H4 (cell line): ENCODE measurements at regions not wholly inside any gene's neighbourhood (a gene's known extent, or its start where the extent isn't known, plus 50 kb on each side); places are given as distances from the start of the nearest gene placed in this dataset.

Source experiments
- DNase-seq: peaks from one replicate; pipeline ENCODE4 v3.0.0-alpha.2; 2015; ENCODE audit warnings: low spot score

GRCh38 chr5:171629221-171629620 is 156.4 kb upstream of the SMIM23 start:
- DNase-seq, result no peak

GRCh38 chr5:171629628-171630349 is 155.8 kb upstream of the SMIM23 start:
- DNase-seq, result peak; percentile 66

- DNase-seq, result no peak
Measured at GRCh38 chr5:171630350-171631065, 155.1 kb upstream of the SMIM23 start.

- no peak for DNase-seq
Measured at GRCh38 chr5:171632616-171633015, 153.0 kb upstream of the SMIM23 start.

GRCh38 chr5:171633776-171634470 is 151.7 kb upstream of the SMIM23 start:
- no peak for DNase-seq

GRCh38 chr5:171634511-171634910 is 151.1 kb upstream of the SMIM23 start:
- DNase-seq, result no peak

- DNase-seq, result no peak
Measured at GRCh38 chr5:171635028-171635427, 150.6 kb upstream of the SMIM23 start.

GRCh38 chr5:171635561-171636245 is 149.9 kb upstream of the SMIM23 start:
- DNase-seq, result no peak

- DNase-seq, result no peak
Measured at GRCh38 chr5:171637811-171638210, 147.8 kb upstream of the SMIM23 start.

GRCh38 chr5:171639205-171639621 is 146.4 kb upstream of the SMIM23 start:
- no peak for DNase-seq

- DNase-seq, result no peak
Measured at GRCh38 chr5:171639966-171640365, 145.7 kb upstream of the SMIM23 start.

GRCh38 chr5:171640480-171640879 is 145.1 kb upstream of the SMIM23 start:
- DNase-seq, result no peak

- DNase-seq, result no peak
Measured at GRCh38 chr5:171641891-171642290, 143.7 kb upstream of the SMIM23 start.

GRCh38 chr5:171642894-171643293 is 142.7 kb upstream of the SMIM23 start:
- DNase-seq, result no peak

GRCh38 chr5:171644536-171644935 is 141.1 kb upstream of the SMIM23 start:
- no peak for DNase-seq

- no peak for DNase-seq
Measured at GRCh38 chr5:171646102-171647042, 139.2 kb upstream of the SMIM23 start.

GRCh38 chr5:171647043-171647903 is 138.3 kb upstream of the SMIM23 start:
- peak; percentile 77 for DNase-seq

- DNase-seq, result no peak
Measured at GRCh38 chr5:171647904-171648260, 137.7 kb upstream of the SMIM23 start.

- no peak for DNase-seq
Measured at GRCh38 chr5:171648279-171649074, 137.1 kb upstream of the SMIM23 start.
